NCI-H82 treated with DMSO at 0.1 percent for 48 hours (cell line): ENCODE measurements at regions not wholly inside any gene's neighbourhood (a gene's known extent, or its start where the extent isn't known, plus 50 kb on each side); places are given as distances from the start of the nearest gene placed in this dataset.
"Not testable (repeated sequence)": the region's sequence is repeated elsewhere in the genome, so short reads cannot be mapped to it uniquely, and the experiment has no call there.

ENCODE experiments used
- DNase-seq: peaks from one replicate; lab custom pipeline; 2025; ENCODE audit not compliant: unreplicated experiment; lab: John Stamatoyannopoulos, UW

DNA sequence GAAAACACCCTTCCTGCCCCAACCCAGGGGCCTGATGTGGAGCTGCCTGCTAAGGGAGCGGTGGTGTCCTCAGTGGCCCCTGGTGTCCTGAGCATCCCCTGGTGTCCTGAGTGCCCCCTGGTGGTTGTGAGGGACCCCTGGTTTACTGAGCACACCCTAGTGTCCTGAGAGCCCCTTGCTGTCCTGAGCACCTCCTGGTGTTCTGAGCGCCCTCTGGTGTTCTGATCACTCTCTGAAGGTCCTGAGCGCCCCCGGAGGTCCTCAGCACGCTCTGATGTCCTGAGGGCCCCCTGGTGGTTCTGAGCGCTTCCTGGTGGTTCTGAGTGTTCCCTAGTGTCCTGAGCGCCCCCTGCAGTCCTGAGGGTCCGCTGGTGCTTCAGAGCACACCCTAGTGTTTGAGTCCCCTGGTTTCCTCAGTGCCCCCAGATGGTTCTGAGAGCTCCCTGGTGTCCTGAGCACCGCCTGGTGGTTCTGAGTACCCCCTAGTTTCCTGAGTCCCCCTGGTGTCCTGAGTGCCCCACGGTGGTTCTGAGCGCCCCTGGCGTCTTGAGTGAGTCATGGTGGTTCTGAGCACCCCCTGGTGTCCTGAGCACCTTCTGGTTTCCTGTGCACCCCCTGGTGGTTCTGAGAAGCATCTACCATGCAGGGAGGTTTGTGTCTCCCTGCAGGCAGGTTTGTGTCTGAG is 1004.2 kb downstream of the TMEM121 start:
- no peak for DNase-seq

DNA sequence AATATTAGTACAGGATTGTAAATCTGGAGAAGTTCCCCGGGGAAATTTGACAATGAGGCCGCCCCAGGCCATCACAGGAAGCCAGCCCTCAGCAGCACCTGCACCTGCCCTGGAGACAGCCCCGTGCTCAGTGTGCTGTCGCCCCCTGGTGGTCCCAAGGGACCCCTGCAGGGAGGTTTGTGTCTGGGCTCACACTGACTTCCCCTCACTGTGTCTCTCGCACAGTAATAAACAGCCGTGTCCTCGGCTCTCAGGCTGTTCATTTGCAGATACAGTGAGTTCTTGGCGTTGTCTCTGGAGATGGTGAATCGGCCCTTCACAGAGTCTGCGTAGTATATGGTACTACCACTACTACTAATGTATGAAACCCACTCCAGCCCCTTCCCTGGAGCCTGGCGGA is 1011.2 kb downstream of the TMEM121 start:
- not testable (repeated sequence) for DNase-seq

DNA sequence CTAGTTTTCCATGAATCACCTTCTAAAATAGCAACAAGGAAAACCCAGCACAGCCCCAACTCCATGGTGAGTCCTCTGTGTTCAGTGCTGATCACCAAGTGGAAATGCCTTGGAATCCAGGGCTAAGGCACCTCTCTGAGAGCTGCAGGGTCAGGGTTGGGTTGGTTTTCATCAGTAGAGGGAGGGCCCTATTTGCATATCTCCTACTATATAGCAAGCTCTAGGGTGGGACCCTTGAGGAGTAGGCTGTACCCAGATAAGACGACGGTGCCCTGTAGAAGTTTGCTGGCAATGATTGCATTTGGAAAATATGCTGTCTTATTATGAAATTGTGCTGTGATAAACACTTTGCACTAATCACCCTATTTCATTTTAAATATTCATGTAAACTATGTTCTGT is 1011.8 kb downstream of the TMEM121 start:
- no peak for DNase-seq

DNA sequence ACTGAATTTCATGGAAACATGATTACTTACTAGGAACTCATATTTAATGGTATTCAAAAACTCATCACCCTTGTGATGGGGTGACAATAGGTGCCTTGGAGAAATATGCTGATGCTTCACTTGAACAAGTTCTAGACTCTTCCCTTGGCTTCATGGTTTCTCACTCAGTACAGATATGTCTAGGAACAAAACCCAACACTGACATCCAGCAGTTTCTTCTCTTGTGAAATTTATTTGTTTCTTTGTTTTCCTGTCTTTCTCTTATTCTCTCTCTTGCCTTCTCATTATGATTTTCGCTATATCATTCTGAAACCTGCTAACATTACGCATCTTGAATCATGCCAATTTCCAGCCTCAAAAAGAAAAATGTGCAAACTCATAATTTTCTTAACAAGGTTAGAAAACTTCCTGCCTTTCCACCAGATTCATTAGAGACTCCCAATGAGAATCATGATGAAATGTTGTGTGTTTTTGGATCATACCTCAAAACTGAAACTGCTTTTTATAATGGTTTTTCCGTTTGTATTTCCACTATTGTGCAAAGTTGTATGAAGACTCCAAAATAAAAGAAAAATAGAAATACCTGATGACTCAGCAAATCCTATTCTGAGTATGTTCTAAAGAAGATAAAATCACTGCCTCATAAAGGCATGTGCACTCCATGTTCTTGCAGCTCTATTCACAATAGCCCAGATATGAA is 1021.5 kb downstream of the TMEM121 start:
- no peak for DNase-seq

DNA sequence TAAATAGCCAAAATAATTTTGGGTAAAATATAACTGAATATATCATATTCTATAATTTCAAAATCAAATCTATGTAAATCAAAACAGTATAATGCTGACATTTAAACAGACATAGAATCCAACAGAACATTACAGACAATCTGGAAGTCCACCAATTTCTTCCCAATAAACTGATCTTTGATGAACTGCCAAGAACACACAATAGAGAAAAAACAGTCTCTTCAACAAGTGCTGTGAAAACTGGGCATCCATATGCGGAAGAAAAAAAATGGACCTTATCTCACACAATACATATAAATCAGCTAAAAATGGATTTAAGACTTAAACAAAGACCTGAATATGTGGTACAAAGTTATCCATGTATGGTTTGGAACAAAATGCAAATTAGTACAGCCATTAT is 1022.7 kb downstream of the TMEM121 start:
- no peak for DNase-seq

DNA sequence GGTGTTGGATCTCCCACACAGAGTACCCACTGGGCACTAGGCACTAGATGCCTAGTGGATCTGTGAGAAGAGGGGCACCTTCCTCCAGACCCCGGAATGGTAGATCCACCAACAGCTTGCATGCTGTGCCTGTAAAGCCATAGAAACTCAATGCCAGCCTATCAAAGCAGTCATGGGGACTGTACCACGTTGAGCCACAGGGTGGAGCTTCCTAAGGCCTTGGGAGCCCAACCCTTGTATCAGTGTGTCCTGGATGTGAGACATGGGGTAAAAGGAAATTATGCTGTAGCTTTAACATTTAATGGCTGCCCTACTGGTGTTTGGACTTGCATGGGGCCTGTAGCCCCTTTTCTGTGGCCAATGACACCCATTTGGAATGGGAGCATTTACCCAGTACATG is 1024.9 kb downstream of the TMEM121 start:
- DNase-seq, result no peak

DNA sequence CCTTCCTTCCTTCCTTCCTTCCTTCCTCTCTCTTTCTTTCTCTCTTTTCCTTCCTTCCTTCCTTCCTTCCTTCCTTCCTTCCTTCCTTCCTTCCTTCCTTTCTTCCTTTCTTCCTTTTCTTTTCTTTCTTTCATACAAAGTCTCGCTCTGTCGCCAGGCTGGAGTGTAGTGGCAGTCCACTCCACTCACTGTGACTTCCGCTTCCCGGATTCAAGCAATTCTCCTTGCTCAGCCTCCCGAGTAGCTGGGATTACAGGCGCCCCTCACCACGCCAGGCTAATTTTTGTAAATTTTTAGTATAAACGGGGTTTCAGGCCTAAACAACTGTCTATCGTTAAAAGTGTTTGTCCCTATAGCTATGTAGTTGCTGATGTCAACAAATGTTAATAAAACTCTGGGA is 1029.8 kb downstream of the TMEM121 start:
- not testable (repeated sequence) for DNase-seq

DNA sequence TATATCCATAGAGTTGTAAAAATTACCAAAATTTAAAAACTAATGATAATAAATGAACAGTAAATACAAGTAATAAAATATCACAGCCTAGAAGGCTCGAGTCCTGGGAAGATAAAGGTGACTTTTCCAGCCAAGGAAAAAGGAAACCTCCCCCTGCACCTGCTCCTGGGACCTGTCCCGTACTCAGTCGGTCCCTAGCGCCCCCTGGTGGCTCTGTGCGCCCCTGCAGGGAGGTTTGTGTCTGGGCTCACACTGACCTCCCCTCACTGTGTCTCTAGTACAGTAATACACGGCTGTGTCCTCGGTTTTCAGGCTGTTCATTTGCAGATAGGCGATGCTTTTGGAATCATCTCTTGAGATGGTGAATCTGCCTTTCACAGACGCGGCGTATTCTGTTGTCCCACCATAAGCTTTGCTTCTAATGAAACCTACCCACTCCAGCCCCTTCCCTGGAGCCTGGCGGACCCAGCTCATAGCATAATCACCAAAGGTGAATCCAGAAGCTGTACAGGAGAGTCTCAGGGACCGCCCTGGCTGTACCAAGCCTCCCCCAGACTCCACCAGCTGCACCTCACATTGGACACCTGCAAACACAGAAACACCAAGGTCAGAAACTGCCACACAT is 1030.4 kb downstream of the TMEM121 start:
- no peak for DNase-seq

DNA sequence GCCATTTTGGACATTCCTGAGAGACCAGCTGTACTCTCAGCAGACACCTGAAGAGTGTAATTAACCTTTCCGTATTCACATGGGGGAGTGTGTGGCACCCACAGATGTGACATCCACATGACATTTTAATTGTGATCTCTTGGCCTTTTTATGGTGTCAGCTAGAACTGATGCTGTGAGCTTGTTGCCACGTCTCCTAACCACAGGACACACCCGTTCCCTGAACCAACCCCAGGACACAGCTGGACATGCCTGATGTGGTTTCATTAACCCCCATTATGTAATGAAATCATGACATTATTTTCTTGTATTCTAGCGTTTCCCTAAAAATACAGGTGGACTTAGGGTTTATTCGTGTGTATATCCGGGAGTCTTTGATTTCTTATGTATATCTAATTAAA is 1036.1 kb downstream of the TMEM121 start:
- no peak for DNase-seq

DNA sequence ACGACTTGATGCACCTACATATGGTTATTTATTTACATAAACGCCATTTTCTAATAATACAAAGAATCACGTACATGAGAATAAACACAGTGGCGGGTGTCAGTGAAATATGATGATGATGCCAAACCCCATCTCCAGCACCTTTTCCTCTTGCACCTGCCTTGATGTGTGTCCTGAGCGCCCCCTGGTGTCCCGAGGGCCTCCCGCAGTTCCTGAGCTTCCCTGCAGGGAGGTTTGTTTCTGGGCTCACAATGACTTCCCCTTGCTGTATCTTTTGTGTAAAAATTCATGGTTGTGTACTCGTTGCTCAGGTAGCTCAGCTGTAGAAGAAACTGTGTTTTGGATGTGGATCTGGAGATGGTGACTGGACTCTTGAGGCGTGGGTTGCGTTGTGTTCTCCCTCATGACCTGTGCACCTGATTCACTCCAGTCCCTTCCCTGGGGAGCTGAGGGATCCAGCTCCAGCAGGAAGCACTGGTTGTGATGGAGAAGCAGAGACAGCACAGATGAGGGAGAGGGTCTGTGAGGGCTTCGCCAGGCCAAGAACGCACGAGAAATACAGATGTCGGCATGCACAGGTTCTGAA is 1037.8 kb downstream of the TMEM121 start:
- no peak for DNase-seq

DNA sequence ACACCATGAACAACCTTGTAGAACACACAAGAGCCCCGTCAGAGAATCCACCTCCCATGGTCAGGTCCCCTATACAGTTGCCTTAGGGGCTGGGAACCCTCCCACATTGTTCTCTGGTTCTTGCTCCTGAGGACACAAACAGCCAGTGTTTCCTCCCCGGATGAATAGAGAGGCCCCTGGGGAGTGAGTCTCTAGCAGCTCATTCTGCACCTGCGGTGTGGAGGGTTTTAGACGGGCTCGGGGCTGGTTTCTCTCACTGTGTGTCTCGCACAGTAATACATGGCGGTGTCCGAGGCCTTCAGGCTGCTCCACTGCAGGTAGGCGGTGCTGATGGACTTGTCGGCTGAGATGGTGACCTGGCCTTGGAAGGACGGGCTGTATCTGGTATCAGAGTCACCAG is 1052.1 kb downstream of the TMEM121 start:
- DNase-seq, result no peak

DNA sequence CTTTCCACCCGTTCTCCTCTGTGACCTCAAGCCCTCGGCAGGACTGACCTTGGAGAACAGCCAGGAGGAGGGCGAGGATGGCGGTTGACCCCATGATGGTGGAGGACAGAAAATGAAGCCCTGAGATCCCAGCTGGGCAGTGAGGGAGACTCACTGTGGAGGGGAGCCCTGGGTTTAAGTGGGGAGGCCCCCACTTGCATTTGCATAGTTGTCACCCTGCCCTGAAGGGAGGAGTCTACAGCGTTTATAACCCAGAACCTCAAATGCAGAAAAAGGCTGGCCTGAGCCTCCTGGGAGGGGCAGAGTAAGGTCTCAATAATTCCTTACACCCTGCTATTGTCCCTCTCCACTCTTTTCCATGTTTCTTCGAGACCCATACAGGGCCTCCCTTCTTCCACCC is 1052.7 kb downstream of the TMEM121 start:
- no peak for DNase-seq

DNA sequence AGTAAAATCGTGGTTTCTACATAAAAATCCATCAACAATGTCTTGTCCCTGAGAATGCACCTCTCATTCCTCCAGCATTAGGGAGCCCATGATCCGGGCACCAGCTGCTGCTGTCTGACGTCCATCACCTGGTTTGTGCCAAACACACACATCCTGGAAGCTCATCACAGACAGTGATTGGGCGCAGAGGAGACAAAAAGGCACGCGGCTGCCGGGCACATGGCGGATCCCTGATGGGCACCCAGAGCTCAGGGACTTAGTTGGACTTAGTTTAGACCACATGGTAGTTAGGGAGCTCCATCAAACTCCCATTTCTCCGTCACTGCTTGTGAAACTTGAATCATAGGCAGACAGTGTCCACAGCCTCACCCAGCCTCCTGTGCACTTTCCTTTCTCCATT is 1059.3 kb downstream of the TMEM121 start:
- no peak for DNase-seq

DNA sequence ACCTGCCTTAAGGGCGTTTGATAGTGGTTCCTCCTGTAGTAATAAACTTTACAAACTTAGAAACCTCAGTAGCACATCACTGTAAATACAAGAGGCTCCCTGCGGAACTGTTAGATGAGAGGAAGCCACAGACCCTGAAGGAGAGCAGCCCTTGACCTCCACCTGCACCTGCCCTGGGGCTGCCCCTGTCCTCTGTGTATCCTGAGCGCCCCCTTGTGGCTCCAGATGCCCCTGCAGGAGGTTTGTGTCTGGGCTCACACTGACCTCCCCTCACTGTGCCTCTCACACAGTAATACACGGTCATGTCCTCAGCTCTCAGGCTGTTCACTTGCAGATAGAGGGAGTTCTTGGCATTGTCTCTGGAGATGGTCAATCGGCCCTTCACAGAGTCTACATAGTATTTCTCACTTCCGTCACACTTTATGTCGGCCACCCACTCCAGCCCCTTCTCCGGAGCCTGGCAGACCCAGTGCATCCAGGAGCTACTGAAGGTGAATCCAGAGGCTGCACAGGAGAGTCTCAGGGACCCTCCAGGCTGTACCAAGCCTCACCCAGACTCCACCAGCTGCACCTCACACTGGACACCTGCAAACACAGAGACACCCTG is 1059.8 kb downstream of the TMEM121 start:
- no peak for DNase-seq

DNA sequence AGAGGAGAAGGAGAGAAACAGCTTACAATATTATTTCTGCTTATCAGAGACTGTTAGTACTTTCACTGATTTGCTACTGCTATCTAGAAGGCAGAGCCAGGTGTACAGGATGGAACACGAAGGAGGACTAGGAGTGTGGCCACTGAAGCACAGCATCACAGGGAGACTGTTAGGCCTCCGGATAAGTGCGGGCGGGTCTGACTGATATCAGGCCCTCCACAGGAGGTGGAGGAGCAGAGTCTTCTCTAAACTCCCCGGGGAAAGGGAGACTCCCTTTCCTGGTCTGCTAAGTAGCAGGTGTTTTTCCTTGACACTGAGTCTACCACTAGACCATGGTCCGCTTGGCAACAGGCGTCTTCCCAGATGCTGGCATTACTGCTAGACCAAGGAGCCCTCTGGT is 1065.2 kb downstream of the TMEM121 start:
- DNase-seq, result not testable (repeated sequence)

DNA sequence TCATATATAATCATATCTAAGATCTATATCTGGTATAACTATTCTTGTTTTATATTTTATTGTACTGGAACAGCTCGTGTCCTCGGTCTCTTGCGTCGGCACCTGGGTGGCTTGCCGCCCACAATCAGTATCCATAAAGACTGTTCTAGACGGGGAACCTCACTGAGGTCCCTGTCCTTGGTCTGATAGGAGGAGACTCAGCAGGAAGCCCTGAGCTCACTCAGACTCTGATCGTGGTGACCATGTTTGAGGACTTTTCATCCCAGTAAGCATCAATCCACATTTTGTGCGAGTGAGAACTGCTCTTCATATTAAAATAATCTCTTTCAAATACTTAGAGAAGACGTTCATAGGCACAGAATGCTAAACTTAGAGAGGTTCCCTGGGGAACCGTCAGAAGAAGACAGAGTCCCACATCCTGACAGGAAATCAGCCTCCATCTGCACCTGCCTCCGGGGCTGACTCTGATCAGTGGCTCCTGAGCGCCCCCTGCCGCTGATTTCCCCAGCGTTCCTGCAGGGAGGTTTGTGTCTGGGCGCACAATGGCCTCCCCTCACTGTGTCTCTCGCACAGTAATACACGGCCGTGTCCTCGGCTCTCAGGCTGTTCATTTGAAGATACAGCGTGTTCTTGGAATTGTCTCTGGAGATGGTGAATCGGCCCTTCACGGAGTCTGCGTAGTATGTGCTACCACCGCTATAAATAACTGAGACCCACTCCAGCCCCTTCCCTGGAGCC is 1065.9 kb downstream of the TMEM121 start:
- not testable (repeated sequence) for DNase-seq

DNA sequence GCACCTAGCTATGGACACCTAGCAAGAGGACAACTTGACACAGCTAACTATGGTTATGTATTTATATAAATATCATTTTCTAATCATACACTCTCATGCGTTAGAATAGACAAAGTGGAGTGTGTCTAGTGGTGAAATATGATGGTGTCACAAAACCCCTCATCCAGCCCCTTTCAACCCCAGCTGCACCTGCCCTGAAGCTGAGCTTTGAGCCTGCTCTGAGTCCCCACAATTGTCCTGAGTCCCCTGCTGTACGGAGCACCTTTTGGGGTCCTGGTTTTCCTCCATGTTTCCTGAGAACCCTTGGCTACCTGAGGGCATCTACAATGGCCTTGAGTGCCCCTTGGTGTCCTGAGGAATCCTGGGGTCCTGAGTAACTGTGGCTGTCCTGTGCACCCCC is 1072.8 kb downstream of the TMEM121 start:
- no peak for DNase-seq

DNA sequence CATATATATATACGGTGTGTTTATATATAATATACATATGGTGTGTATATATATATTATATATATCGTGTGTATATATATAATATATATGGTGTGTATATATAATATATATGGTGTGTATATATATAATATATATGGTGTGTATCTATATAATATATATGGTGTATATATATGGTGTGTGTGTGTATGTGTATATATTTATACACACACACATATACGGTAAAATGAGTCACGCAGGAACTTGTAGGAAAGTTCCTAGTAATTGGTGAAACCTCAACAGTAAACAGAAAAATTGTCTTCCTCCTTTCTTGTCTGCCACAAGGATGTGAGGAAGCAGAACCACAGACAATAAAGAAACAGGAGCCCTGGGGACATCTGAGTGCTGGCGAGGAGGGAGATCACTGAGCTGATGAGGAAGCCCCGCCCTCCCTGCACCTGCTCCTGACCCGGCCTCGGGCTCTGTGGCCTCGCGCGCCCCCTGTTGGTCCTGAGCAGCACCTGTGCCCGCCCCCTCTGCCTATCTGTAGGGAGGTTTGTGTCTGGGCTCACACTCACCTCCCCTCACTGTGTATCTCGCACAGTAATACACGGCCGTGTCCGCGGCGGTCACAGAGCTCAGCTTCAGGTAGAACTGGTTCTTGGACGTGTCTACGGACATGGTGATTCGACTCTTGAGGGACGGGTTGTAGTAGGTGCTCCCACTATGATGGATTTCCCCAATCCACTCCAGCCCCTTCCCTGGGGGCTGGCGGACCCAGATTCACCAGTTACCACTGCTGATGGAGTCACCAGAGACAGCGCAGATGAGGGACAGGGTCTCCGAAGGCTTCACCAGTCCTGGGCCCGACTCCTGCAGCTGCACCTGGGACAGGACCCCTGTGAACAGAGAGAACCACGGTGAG is 1079.4 kb downstream of the TMEM121 start:
- DNase-seq, result no peak

DNA sequence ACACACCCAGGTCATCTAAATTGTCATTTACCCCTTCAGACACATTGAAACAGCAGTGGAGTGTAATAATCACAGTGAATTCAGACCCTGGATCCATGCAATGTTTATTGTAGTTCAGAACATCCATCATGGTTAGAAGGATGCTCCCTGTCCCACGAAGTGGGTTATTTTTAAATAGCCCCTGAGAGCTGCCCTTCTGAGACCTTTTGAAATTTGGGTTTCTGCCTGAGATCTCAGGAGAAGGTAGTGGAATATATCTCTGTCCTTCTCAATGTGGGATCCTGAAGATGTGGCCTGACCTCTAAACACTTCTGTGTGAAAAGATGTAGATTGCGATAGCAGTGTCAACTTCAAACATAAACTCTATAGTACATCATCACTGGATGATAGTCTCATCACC is 1080.6 kb downstream of the TMEM121 start:
- DNase-seq, result no peak

DNA sequence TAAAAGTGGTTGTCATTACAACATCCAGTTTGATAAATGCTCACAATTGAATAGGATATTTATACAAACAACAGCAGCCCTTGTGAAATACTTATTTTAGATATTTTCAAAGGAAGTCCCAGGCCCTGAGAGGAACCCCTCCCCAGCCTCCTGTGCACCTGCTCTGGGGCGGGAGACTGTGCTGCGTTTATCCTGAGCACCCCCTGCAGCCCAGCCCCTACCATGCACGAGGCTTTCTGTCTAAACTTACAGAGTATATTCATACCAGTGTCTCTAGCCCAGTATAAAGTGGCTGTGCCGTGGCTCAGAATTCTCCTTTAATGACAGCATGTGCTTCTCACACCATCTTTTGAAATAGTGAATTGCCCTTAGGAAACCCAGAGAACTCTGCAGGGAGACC is 1084.3 kb downstream of the TMEM121 start:
- DNase-seq, result no peak
